OCI-LY7 (cell line): ENCODE measurements at regions not wholly inside any gene's neighbourhood (a gene's known extent, or its start where the extent isn't known, plus 50 kb on each side); places are given as distances from the start of the nearest gene placed in this dataset.

Source experiments
- BruUV-seq: library from RNA; stranded (reverse); fragments of 400-500 nt; replicated peaks from 2 replicates; lab custom pipeline; 2021; lab: Mats Ljungman, UMichigan
- CTCF ChIA-PET: fragments of 300-600 bp; sonication (Branson Sonifier 250); formaldehyde crosslinking; loops from one replicate; lab custom pipeline; 2022; ENCODE audit warnings: antibody characterized with exemption; ENCODE audit not compliant: unreplicated experiment; lab: Charles Lee
- POLR2A ChIA-PET: fragments of 300-600 bp; sonication (Branson Sonifier 250); formaldehyde crosslinking; loops from one replicate; lab custom pipeline; 2022; ENCODE audit warnings: antibody characterized with exemption; lab: Charles Lee
- DNase-seq: peaks from one replicate; pipeline ENCODE4 v3.0.0-alpha.2; 2015; ENCODE audit warnings: low spot score
- H2AFZ ChIP-seq: fragments of 200-600 bp; sonication (generic), shearing (Covaris generic); 2 replicates; pipeline ENCODE4 v1.6.1; 2014; ENCODE audit warnings: mild to moderate bottlenecking, antibody characterized with exemption, low read length, moderate library complexity
- H3K27ac ChIP-seq: fragments of 200-600 bp; sonication (generic); 2 replicates; pipeline ENCODE4 v1.5.1; 2014; ENCODE audit warnings: mixed run types, low read depth, mild to moderate bottlenecking, moderate library complexity, low read length, inconsistent platforms; ENCODE audit not compliant: poor library complexity, severe bottlenecking
- H3K36me3 ChIP-seq: fragments of 200-600 bp; sonication (generic); 2 replicates; pipeline ENCODE4 v1.6.1; 2014; ENCODE audit warnings: mild to moderate bottlenecking, antibody characterized with exemption, low read length, moderate library complexity, mixed read lengths; ENCODE audit not compliant: insufficient read depth
- H3K4me1 ChIP-seq: fragments of 200-600 bp; sonication (generic); 2 replicates; pipeline ENCODE4 v1.5.1; 2014; ENCODE audit warnings: mild to moderate bottlenecking, low read length; ENCODE audit not compliant: insufficient read depth, poor library complexity, severe bottlenecking
- H3K4me2 ChIP-seq: fragments of 200-600 bp; sonication (generic); 2 replicates; pipeline ENCODE4 v1.6.1; 2014; ENCODE audit warnings: mild to moderate bottlenecking, low read length
- H3K4me3 ChIP-seq: fragments of 200-600 bp; sonication (generic); 2 replicates; pipeline ENCODE4 v1.5.1; 2014; ENCODE audit warnings: mild to moderate bottlenecking, low read depth, low read length; ENCODE audit not compliant: poor library complexity, severe bottlenecking
- H3K79me2 ChIP-seq: fragments of 200-600 bp; sonication (generic); 2 replicates; pipeline ENCODE4 v1.6.1; 2016; ENCODE audit warnings: low read depth, mild to moderate bottlenecking, low read length, moderate library complexity, mixed read lengths; ENCODE audit not compliant: insufficient read depth
- H3K9me2 ChIP-seq: fragments of 200-600 bp; sonication (generic); 2 replicates; pipeline ENCODE4 v1.6.1; 2016; ENCODE audit warnings: mild to moderate bottlenecking, low read length, mixed read lengths; ENCODE audit not compliant: insufficient read depth
- H3K9me3 ChIP-seq: fragments of 200-600 bp; sonication (generic); 2 replicates; pipeline ENCODE4 v1.6.1; 2014; ENCODE audit warnings: mild to moderate bottlenecking, mixed run types, low read length, mixed read lengths
- H4K20me1 ChIP-seq: fragments of 200-600 bp; sonication (generic); 2 replicates; pipeline ENCODE4 v1.6.1; 2014; ENCODE audit warnings: mild to moderate bottlenecking, antibody characterized with exemption, low read length, moderate library complexity, mixed read lengths; ENCODE audit not compliant: insufficient read depth
- EZH2phosphoT487 ChIP-seq: fragments of 200-600 bp; sonication (generic); IDR thresholded peaks from 2 replicates; pipeline ENCODE4 v1.6.1; 2018; ENCODE audit warnings: low read depth, borderline replicate concordance, mild to moderate bottlenecking, mixed run types, antibody characterized with exemption, low read length, moderate library complexity, mixed read lengths
- intact Hi-C: fragments of 100-400 bp; cut with micrococcal nuclease; formaldehyde crosslinking; loops from one replicate; pipeline ENCODE4 v1.10.0; 2022; ENCODE audit not compliant: unreplicated experiment
- TF ChIP-seq, protein P1 (sequence below): fragments of 200-600 bp; sonication (generic); conservative IDR thresholded peaks from 2 replicates; pipeline ENCODE4 v1.5.1; 2014; ENCODE audit warnings: mild to moderate bottlenecking, antibody characterized with exemption, low read length, moderate library complexity, mixed read lengths

DNA sequence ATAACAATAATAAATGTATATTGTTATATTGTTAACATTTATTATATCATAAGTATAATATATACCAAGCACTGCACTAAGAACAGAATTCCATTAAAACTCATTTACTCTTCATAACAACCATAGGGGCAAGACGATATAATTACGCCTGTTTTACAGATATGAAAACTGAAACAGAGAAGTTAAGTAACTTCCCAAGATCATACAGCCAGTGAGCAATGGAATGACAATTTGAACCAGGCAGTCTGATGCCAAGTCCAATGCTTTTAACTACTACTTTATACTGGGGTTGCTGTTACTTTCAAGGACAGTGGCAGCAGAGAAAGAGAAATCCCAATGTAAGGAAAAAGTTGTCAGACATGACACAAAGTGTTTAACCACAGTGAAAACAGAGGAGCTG lies 338.8 kb upstream of the ID2 start:
- no peaks in the 10 kb centered on the region for H3K9me3 ChIP-seq
- no peak overlapping the region for H3K27ac ChIP-seq
- no TSS peak for BruUV-seq
- no peak for TF ChIP-seq EZH2phosphoT487
- TF ChIP-seq, protein P1, sequence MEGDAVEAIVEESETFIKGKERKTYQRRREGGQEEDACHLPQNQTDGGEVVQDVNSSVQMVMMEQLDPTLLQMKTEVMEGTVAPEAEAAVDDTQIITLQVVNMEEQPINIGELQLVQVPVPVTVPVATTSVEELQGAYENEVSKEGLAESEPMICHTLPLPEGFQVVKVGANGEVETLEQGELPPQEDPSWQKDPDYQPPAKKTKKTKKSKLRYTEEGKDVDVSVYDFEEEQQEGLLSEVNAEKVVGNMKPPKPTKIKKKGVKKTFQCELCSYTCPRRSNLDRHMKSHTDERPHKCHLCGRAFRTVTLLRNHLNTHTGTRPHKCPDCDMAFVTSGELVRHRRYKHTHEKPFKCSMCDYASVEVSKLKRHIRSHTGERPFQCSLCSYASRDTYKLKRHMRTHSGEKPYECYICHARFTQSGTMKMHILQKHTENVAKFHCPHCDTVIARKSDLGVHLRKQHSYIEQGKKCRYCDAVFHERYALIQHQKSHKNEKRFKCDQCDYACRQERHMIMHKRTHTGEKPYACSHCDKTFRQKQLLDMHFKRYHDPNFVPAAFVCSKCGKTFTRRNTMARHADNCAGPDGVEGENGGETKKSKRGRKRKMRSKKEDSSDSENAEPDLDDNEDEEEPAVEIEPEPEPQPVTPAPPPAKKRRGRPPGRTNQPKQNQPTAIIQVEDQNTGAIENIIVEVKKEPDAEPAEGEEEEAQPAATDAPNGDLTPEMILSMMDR: no peak
- POLR2A ChIA-PET: no interaction called here
- no peaks in the 10 kb centered on the region for H3K9me2 ChIP-seq
- no peak overlapping the region for H3K4me2 ChIP-seq
- no peaks in the 10 kb centered on the region for H3K36me3 ChIP-seq
- CTCF ChIA-PET: no interaction called here
- intact Hi-C loops: no loop called here
- no peak overlapping the region for H2AFZ ChIP-seq
- H4K20me1 ChIP-seq: no peaks in the 10 kb centered on the region
- no peaks in the 10 kb centered on the region for H3K79me2 ChIP-seq
- no peak overlapping the region for H3K4me3 ChIP-seq
- H3K4me1 ChIP-seq: no peaks in the 10 kb centered on the region
- DNase-seq: no peak

DNA sequence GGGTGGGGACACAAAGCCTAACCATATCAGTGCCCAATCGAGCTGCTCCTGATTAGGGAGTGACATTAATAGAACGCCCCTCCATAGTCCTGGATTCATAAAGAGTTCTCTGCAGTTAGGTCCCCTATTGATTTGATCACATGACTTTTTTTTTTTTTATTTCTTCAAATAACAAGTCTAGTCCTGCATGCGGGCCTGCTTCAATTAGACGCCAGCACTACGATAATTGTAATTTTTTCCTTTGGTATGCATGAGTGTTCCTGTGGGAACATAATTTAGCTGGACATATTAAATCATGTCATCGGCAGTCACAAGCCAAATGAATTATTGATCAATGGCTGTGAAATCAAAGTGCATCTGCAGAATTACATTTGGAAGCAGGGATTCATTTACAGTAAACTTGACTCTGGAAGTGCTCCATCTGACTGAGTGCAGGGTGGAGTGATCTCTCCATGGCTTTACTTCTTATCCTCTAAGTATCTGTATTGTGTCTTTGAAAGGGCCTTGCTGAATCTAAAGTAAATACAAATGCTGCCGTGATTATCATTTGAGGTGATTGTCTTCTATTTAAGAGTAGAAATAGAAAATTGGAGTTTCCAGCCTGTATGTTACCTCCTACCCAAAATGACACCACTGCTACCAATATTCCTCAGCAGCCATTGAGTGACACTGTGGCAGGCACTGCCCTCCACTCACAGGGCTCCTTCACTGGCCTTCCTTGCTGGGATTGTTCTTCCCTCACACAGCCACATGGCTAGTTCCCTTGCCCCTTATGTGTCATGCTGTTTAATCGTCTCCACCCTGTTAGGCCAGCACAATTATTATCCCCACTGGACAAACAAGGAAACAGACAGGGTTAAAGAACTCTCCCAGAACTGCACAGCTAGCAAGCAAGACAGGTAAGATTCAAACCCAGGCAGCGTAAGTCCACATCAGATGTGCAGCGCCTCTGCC lies 337.4 kb upstream of the ID2 start:
- CTCF ChIA-PET: no interaction called here

More for the DNA sequence above, 337.4 kb upstream of the ID2 start:
- no peaks in the 10 kb centered on the region for H3K36me3 ChIP-seq
- H4K20me1 ChIP-seq: no peaks in the 10 kb centered on the region
- BruUV-seq: no TSS peak
- no peaks in the 10 kb centered on the region for H3K4me1 ChIP-seq
- no peaks in the 10 kb centered on the region for H3K9me2 ChIP-seq
- no peaks in the 10 kb centered on the region for H3K79me2 ChIP-seq
- POLR2A ChIA-PET: no interaction called here
- H3K27ac ChIP-seq: no peak overlapping the region
- no peak for DNase-seq
- no peak overlapping the region for H3K4me2 ChIP-seq
- H3K4me3 ChIP-seq: no peak overlapping the region
- H2AFZ ChIP-seq: no peak overlapping the region
- H3K9me3 ChIP-seq: no peaks in the 10 kb centered on the region
- intact Hi-C loops: no loop called here
- TF ChIP-seq EZH2phosphoT487: no peak
- TF ChIP-seq, protein P1: no peak
